ENCODE measurements at regions not wholly inside any gene's neighbourhood (a gene's known extent, or its start where the extent isn't known, plus 50 kb on each side); places are given as distances from the start of the nearest gene placed in this dataset.
"Not testable (repeated sequence)": the region's sequence is repeated elsewhere in the genome, so short reads cannot be mapped to it uniquely, and the experiment has no call there.

DNA sequence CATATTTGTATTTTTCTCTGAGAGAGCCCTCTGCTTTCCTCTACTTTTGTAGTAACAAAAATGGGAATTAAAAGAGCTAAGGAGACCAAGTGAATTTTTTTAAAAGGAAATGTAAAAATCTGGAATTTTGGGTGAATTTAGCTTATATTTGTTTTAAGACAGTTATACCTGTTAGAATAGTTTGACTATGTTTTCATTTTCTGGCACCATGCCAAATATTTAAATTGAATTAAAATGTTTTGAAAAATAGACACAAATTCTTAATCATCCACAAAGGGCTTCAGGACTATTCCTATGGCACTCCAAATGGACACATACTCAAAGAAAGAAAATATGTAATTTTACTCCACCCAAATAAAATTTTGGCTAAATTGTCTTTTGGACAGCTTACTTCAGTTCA, 209.6 kb downstream of the SH3BGRL start:
- Histone ChIP-seq H3K4me3 (no peak overlapping the region), H3K9me3 (no peaks in the 10 kb centered on the region), H3K27me3 (no peaks in the 10 kb centered on the region), H3K27ac (no peak overlapping the region), H3K36me3 (no peaks in the 10 kb centered on the region), H3K4me1 (no peaks in the 10 kb centered on the region)
- no peak for DNase-seq
- no peak for TF ChIP-seq POLR2A (IDR thresholded peaks at IDR 0.05)
- no peak for TF ChIP-seq POLR2AphosphoS5 (IDR thresholded peaks at IDR 0.05)
- no peak for TF ChIP-seq CTCF (IDR thresholded peaks at IDR 0.05)
- TF ChIP-seq EP300 (IDR thresholded peaks at IDR 0.05): no peak
- intact Hi-C loops (cut with DNase I; ENCODE audit: low total_unique reads): no loop called here

DNA sequence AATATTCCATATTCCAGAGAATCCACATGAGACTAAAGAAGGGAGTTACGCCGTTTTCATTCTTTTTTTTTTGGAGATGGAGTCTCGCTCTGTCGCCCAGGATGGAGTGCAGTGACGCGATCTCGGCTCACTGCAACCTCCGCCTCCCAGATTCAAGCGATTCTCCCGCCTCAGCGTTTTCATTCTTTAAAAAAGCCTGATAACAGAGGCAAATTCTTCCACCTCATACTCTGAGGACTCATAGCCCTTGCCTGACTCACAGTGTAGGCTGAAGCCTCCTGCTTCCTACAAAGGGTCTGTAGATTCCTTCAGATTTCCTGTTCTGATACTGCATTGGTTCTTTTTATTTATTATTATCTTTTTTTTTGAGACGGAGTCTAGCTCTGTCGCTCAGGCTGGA, 210.5 kb downstream of the SH3BGRL start:
- H3K27ac ChIP-seq: no peak overlapping the region
- DNase-seq: no peak
- no peaks in the 10 kb centered on the region for H3K4me1 ChIP-seq
- H3K9me3 ChIP-seq: no peaks in the 10 kb centered on the region
- intact Hi-C loops (cut with DNase I; ENCODE audit: low total_unique reads): no loop called here
- no peak overlapping the region for H3K4me3 ChIP-seq
- TF ChIP-seq EP300 (IDR thresholded peaks at IDR 0.05) (no peak), CTCF (IDR thresholded peaks at IDR 0.05) (no peak), POLR2A (IDR thresholded peaks at IDR 0.05) (no peak), POLR2AphosphoS5 (IDR thresholded peaks at IDR 0.05) (no peak)
- no peaks in the 10 kb centered on the region for H3K36me3 ChIP-seq
- no peaks in the 10 kb centered on the region for H3K27me3 ChIP-seq
- WGBS, 5 donors: 84 to 98% (median 88%) methylated on average over 13 of the region's 13 CpGs

DNA sequence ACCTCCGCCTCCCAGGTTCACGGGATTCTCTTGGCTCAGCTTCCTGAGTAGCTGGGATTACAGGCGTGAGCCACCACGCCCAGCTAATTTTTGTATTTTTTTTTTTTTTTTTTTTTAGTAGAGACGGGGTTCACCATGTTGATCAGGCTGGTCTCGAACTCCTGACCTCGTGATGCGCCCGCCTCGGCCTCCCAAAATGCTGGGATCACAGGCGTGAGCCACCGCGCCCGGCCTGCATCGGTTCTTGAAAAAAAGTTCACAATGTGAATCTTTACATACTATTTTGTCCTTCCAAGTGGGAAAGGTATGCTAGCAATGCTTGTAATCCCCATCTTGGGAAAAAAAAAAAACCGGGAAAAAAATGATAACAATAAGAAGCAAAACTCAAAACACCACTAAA, 211.0 kb downstream of the SH3BGRL start:
- H3K27ac ChIP-seq; H3K36me3 ChIP-seq; H3K27me3 ChIP-seq; H3K4me1 ChIP-seq; DNase-seq; H3K9me3 ChIP-seq; H3K4me3 ChIP-seq; intact Hi-C loops (cut with DNase I; ENCODE audit: low total_unique reads): not testable (repeated sequence)
- WGBS, 5 donors: 84 to 95% (median 87%) methylated on average over 9 to 16 of the region's 16 CpGs

DNA sequence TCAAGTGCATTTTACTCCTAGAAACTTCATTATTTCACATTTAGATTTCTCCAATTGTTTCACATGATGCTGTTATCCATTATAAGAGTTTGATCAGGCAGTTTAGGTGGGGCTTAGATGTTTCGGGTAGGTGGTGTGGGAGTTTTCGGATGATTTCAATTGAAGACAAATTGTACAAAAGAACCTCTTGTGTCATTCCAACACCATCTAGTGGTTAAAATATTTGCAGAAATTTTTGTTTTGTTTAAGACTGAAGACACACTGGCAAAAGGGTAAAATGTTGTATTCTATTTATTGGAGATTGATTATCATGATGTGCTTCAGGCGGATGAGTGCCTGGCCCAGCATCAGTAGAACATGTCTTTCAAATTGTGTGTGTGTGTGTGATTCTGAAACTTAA, 212.7 kb downstream of the SH3BGRL start:
- no peaks in the 10 kb centered on the region for H3K4me1 ChIP-seq
- no peak for TF ChIP-seq POLR2A (IDR thresholded peaks at IDR 0.05)
- H3K36me3 ChIP-seq: no peaks in the 10 kb centered on the region
- intact Hi-C loops (cut with DNase I; ENCODE audit: low total_unique reads): no loop called here
- 56 to 76% (median 63%) methylated on average over 3 of the region's 3 CpGs for WGBS, 5 donors
- no peak for DNase-seq
- no peaks in the 10 kb centered on the region for H3K9me3 ChIP-seq
- H3K27me3 ChIP-seq: no peaks in the 10 kb centered on the region
- no peak overlapping the region for H3K4me3 ChIP-seq
- no peak overlapping the region for H3K27ac ChIP-seq

Measured in stomach (tissue), 8 donors.